ENCODE measurements at regions not wholly inside any gene's neighbourhood (a gene's known extent, or its start where the extent isn't known, plus 50 kb on each side); places are given as distances from the start of the nearest gene placed in this dataset.
"Not testable (repeated sequence)": the region's sequence is repeated elsewhere in the genome, so short reads cannot be mapped to it uniquely, and the experiment has no call there.

- Histone ChIP-seq H3K9me3 (ENCODE audit: control insufficient read depth, low read length) (no peaks in the 10 kb centered on the region), H3K27ac (ENCODE audit: insufficient read depth, low read depth, low read length, poor library complexity, severe bottlenecking) (no peak overlapping the region), H3K36me3 (ENCODE audit: control insufficient read depth, insufficient read depth, low read length) (no peaks in the 10 kb centered on the region), H3K4me1 (ENCODE audit: control insufficient read depth, insufficient read depth, low read length) (no peaks in the 10 kb centered on the region), H3K4me3 (ENCODE audit: insufficient read depth, low read depth, low read length) (no peak overlapping the region), H3K27me3 (ENCODE audit: control insufficient read depth, insufficient read depth, low read length, poor library complexity, severe bottlenecking) (no peaks in the 10 kb centered on the region)
- 80 to 97% methylated on average over 1 to 2 of the region's 2 CpGs for WGBS, 2 experiments
Observed at GRCh38 chr6:81606965-81607381, 145.5 kb downstream of the TENT5A start.

- H3K36me3 ChIP-seq (ENCODE audit: control insufficient read depth, insufficient read depth, low read length), result no peaks in the 10 kb centered on the region
- H3K4me3 ChIP-seq (ENCODE audit: insufficient read depth, low read depth, low read length), result no peak overlapping the region
- H3K27me3 ChIP-seq (ENCODE audit: control insufficient read depth, insufficient read depth, low read length, poor library complexity, severe bottlenecking), result no peaks in the 10 kb centered on the region
- 100% methylated on average over 1 of the region's 1 CpG for WGBS, 2 experiments
- H3K9me3 ChIP-seq (ENCODE audit: control insufficient read depth, low read length), result no peaks in the 10 kb centered on the region
- no peaks in the 10 kb centered on the region for H3K4me1 ChIP-seq (ENCODE audit: control insufficient read depth, insufficient read depth, low read length)
- no peak overlapping the region for H3K27ac ChIP-seq (ENCODE audit: insufficient read depth, low read depth, low read length, poor library complexity, severe bottlenecking)
Observed at GRCh38 chr6:81605526-81605925, 147.0 kb downstream of the TENT5A start.

GRCh38 chr6:81601918-81602317, 150.6 kb downstream of the TENT5A start:
- H3K4me3 ChIP-seq (ENCODE audit: insufficient read depth, low read depth, low read length), result no peak overlapping the region
- no peaks in the 10 kb centered on the region for H3K9me3 ChIP-seq (ENCODE audit: control insufficient read depth, low read length)
- 93 to 100% methylated on average over 1 to 2 of the region's 2 CpGs for WGBS, 2 experiments
- no peaks in the 10 kb centered on the region for H3K36me3 ChIP-seq (ENCODE audit: control insufficient read depth, insufficient read depth, low read length)
- H3K4me1 ChIP-seq (ENCODE audit: control insufficient read depth, insufficient read depth, low read length), result no peaks in the 10 kb centered on the region
- no peak overlapping the region for H3K27ac ChIP-seq (ENCODE audit: insufficient read depth, low read depth, low read length, poor library complexity, severe bottlenecking)
- no peaks in the 10 kb centered on the region for H3K27me3 ChIP-seq (ENCODE audit: control insufficient read depth, insufficient read depth, low read length, poor library complexity, severe bottlenecking)

GRCh38 chr6:81600488-81600887, 152.0 kb downstream of the TENT5A start:
- not testable (repeated sequence) for H3K27ac ChIP-seq (ENCODE audit: insufficient read depth, low read depth, low read length, poor library complexity, severe bottlenecking); H3K9me3 ChIP-seq (ENCODE audit: control insufficient read depth, low read length); H3K27me3 ChIP-seq (ENCODE audit: control insufficient read depth, insufficient read depth, low read length, poor library complexity, severe bottlenecking); H3K4me1 ChIP-seq (ENCODE audit: control insufficient read depth, insufficient read depth, low read length); H3K36me3 ChIP-seq (ENCODE audit: control insufficient read depth, insufficient read depth, low read length); H3K4me3 ChIP-seq (ENCODE audit: insufficient read depth, low read depth, low read length)
- 90 to 92% methylated on average over 4 of the region's 4 CpGs for WGBS, 2 experiments

- WGBS, 2 experiments, result 88 to 100% methylated on average over 2 of the region's 2 CpGs
Observed at GRCh38 chr6:81594501-81594900, 158.0 kb downstream of the TENT5A start.

GRCh38 chr6:81590314-81590691, 162.2 kb downstream of the TENT5A start:
- H3K9me3 ChIP-seq (ENCODE audit: control insufficient read depth, low read length), result no peaks in the 10 kb centered on the region
- WGBS, 2 experiments, result 87 to 89% methylated on average over 5 of the region's 5 CpGs
- H3K4me3 ChIP-seq (ENCODE audit: insufficient read depth, low read depth, low read length), result no peak overlapping the region
- H3K4me1 ChIP-seq (ENCODE audit: control insufficient read depth, insufficient read depth, low read length), result no peaks in the 10 kb centered on the region
- no peaks in the 10 kb centered on the region for H3K36me3 ChIP-seq (ENCODE audit: control insufficient read depth, insufficient read depth, low read length)
- H3K27me3 ChIP-seq (ENCODE audit: control insufficient read depth, insufficient read depth, low read length, poor library complexity, severe bottlenecking), result no peaks in the 10 kb centered on the region
- H3K27ac ChIP-seq (ENCODE audit: insufficient read depth, low read depth, low read length, poor library complexity, severe bottlenecking), result no peak overlapping the region

More at GRCh38 chr6:81594501-81594900, 158.0 kb downstream of the TENT5A start:
- no peak overlapping the region for H3K4me3 ChIP-seq (ENCODE audit: insufficient read depth, low read depth, low read length)
- no peaks in the 10 kb centered on the region for H3K27me3 ChIP-seq (ENCODE audit: control insufficient read depth, insufficient read depth, low read length, poor library complexity, severe bottlenecking)
- no peak overlapping the region for H3K27ac ChIP-seq (ENCODE audit: insufficient read depth, low read depth, low read length, poor library complexity, severe bottlenecking)
- no peaks in the 10 kb centered on the region for H3K4me1 ChIP-seq (ENCODE audit: control insufficient read depth, insufficient read depth, low read length)
- H3K9me3 ChIP-seq (ENCODE audit: control insufficient read depth, low read length), result no peaks in the 10 kb centered on the region
- no peaks in the 10 kb centered on the region for H3K36me3 ChIP-seq (ENCODE audit: control insufficient read depth, insufficient read depth, low read length)

- Histone ChIP-seq H3K36me3 (ENCODE audit: control insufficient read depth, insufficient read depth, low read length) (no peaks in the 10 kb centered on the region), H3K4me1 (ENCODE audit: control insufficient read depth, insufficient read depth, low read length) (no peaks in the 10 kb centered on the region), H3K27me3 (ENCODE audit: control insufficient read depth, insufficient read depth, low read length, poor library complexity, severe bottlenecking) (no peaks in the 10 kb centered on the region), H3K27ac (ENCODE audit: insufficient read depth, low read depth, low read length, poor library complexity, severe bottlenecking) (no peak overlapping the region), H3K4me3 (ENCODE audit: insufficient read depth, low read depth, low read length) (no peak overlapping the region), H3K9me3 (ENCODE audit: control insufficient read depth, low read length) (no peaks in the 10 kb centered on the region)
- 84 to 85% methylated on average over 5 of the region's 5 CpGs for WGBS, 2 experiments
Observed at GRCh38 chr6:81589465-81590313, 162.8 kb downstream of the TENT5A start.

GRCh38 chr6:81585686-81586085, 166.8 kb downstream of the TENT5A start:
- H3K27me3 ChIP-seq (ENCODE audit: control insufficient read depth, insufficient read depth, low read length, poor library complexity, severe bottlenecking); H3K4me3 ChIP-seq (ENCODE audit: insufficient read depth, low read depth, low read length); H3K4me1 ChIP-seq (ENCODE audit: control insufficient read depth, insufficient read depth, low read length); H3K36me3 ChIP-seq (ENCODE audit: control insufficient read depth, insufficient read depth, low read length); H3K9me3 ChIP-seq (ENCODE audit: control insufficient read depth, low read length); H3K27ac ChIP-seq (ENCODE audit: insufficient read depth, low read depth, low read length, poor library complexity, severe bottlenecking): not testable (repeated sequence)
- 91 to 92% methylated on average over 1 of the region's 1 CpG for WGBS, 2 experiments

GRCh38 chr6:81584156-81584555, 168.3 kb downstream of the TENT5A start:
- not testable (repeated sequence) for H3K9me3 ChIP-seq (ENCODE audit: control insufficient read depth, low read length); H3K4me3 ChIP-seq (ENCODE audit: insufficient read depth, low read depth, low read length); H3K27me3 ChIP-seq (ENCODE audit: control insufficient read depth, insufficient read depth, low read length, poor library complexity, severe bottlenecking); H3K27ac ChIP-seq (ENCODE audit: insufficient read depth, low read depth, low read length, poor library complexity, severe bottlenecking); H3K36me3 ChIP-seq (ENCODE audit: control insufficient read depth, insufficient read depth, low read length); H3K4me1 ChIP-seq (ENCODE audit: control insufficient read depth, insufficient read depth, low read length)
- 90 to 92% methylated on average over 2 of the region's 2 CpGs for WGBS, 2 experiments

GRCh38 chr6:81575442-81575841, 177.0 kb downstream of the TENT5A start:
- H3K36me3 ChIP-seq (ENCODE audit: control insufficient read depth, insufficient read depth, low read length), result no peaks in the 10 kb centered on the region
- no peak overlapping the region for H3K27ac ChIP-seq (ENCODE audit: insufficient read depth, low read depth, low read length, poor library complexity, severe bottlenecking)
- H3K9me3 ChIP-seq (ENCODE audit: control insufficient read depth, low read length), result no peaks in the 10 kb centered on the region
- H3K4me3 ChIP-seq (ENCODE audit: insufficient read depth, low read depth, low read length), result no peak overlapping the region
- H3K4me1 ChIP-seq (ENCODE audit: control insufficient read depth, insufficient read depth, low read length), result no peaks in the 10 kb centered on the region
- no peaks in the 10 kb centered on the region for H3K27me3 ChIP-seq (ENCODE audit: control insufficient read depth, insufficient read depth, low read length, poor library complexity, severe bottlenecking)
